ENCODE measurements at regions not wholly inside any gene's neighbourhood (a gene's known extent, or its start where the extent isn't known, plus 50 kb on each side); places are given as distances from the start of the nearest gene placed in this dataset.
A peak's percentile ranks its signal among the peaks of the same experiment; 100 is the strongest.

- no peak for TF ChIP-seq CTCF (IDR thresholded peaks at IDR 0.05; ENCODE audit: low read depth, low read length)
- no peak overlapping the region for H3K4me3 ChIP-seq (ENCODE audit: low read depth, low read length)
Measured at GRCh38 chr2:234292205-234292961, 204.5 kb downstream of the ARL4C start.

GRCh38 chr2:234291765-234292204 is 205.1 kb downstream of the ARL4C start:
- no peak overlapping the region for H3K4me3 ChIP-seq (ENCODE audit: low read depth, low read length)
- no peak for TF ChIP-seq CTCF (IDR thresholded peaks at IDR 0.05; ENCODE audit: low read depth, low read length)

GRCh38 chr2:234290671-234291070 is 206.2 kb downstream of the ARL4C start:
- TF ChIP-seq CTCF (IDR thresholded peaks at IDR 0.05; ENCODE audit: low read depth, low read length), result no peak
- H3K4me3 ChIP-seq (ENCODE audit: low read depth, low read length), result no peak overlapping the region

- TF ChIP-seq CTCF (IDR thresholded peaks at IDR 0.05; ENCODE audit: low read depth, low read length), result no peak
Measured at GRCh38 chr2:234289834-234290590, 206.9 kb downstream of the ARL4C start.

GRCh38 chr2:234288974-234289455 is 207.9 kb downstream of the ARL4C start:
- TF ChIP-seq CTCF (IDR thresholded peaks at IDR 0.05; ENCODE audit: low read depth, low read length), result peak; percentile 79
- no peak overlapping the region for H3K4me3 ChIP-seq (ENCODE audit: low read depth, low read length)

More at GRCh38 chr2:234289834-234290590, 206.9 kb downstream of the ARL4C start:
- H3K4me3 ChIP-seq (ENCODE audit: low read depth, low read length), result no peak overlapping the region

- no peak overlapping the region for H3K4me3 ChIP-seq (ENCODE audit: low read depth, low read length)
- no peak for TF ChIP-seq CTCF (IDR thresholded peaks at IDR 0.05; ENCODE audit: low read depth, low read length)
Measured at GRCh38 chr2:234287650-234288049, 209.2 kb downstream of the ARL4C start.

GRCh38 chr2:234286956-234287355 is 209.9 kb downstream of the ARL4C start:
- TF ChIP-seq CTCF (IDR thresholded peaks at IDR 0.05; ENCODE audit: low read depth, low read length), result no peak
- H3K4me3 ChIP-seq (ENCODE audit: low read depth, low read length), result no peak overlapping the region

Measured in WI38 (cell line).